ENCODE measurements at regions not wholly inside any gene's neighbourhood (a gene's known extent, or its start where the extent isn't known, plus 50 kb on each side); places are given as distances from the start of the nearest gene placed in this dataset.

- no peak for TF ChIP-seq EZH2 (IDR thresholded peaks at IDR 0.05; ENCODE audit: low read depth, unreplicated experiment)
- TF ChIP-seq CTCF (conservative IDR thresholded peaks at IDR 0.05; ENCODE audit: low read depth in 2 of 2), result no peak
- no peak for TF ChIP-seq POLR2AphosphoS5 (IDR thresholded peaks at IDR 0.05; ENCODE audit: low read depth)
- TF ChIP-seq JUNB (IDR thresholded peaks at IDR 0.05; ENCODE audit: unreplicated experiment), result no peak
- TF ChIP-seq REST (IDR thresholded peaks at IDR 0.05; ENCODE audit: unreplicated experiment), result no peak
- TF ChIP-seq EZH2phosphoT487 (IDR thresholded peaks at IDR 0.05; ENCODE audit: unreplicated experiment), result no peak
- no peak for TF ChIP-seq CREB1 (CRISPR knock-in tag; IDR thresholded peaks at IDR 0.05; ENCODE audit: low read depth)
- TF ChIP-seq STAT1 (IDR thresholded peaks at IDR 0.05; ENCODE audit: unreplicated experiment), result no peak
These were observed 211.0 kb downstream of the IGSF11 start for GRCh38 chr3:118823626-118824025.

Measured in GM23338 (cell line).